CD4-positive, alpha-beta T cell treated with Interleukin-17A for 1 hour (primary cell): ENCODE measurements at regions not wholly inside any gene's neighbourhood (a gene's known extent, or its start where the extent isn't known, plus 50 kb on each side); places are given as distances from the start of the nearest gene placed in this dataset.
"Not testable (repeated sequence)": the region's sequence is repeated elsewhere in the genome, so short reads cannot be mapped to it uniquely, and the experiment has no call there.

ENCODE experiments used
- DNase-seq: peaks from one replicate; pipeline ENCODE4 v3.0.0-alpha.2; 2020

GRCh38 chr14:97077687-97078086 is 280.5 kb downstream of the VRK1 start:
- no peak for DNase-seq

GRCh38 chr14:97080991-97081390 is 283.8 kb downstream of the VRK1 start:
- no peak for DNase-seq

GRCh38 chr14:97095269-97095668 is 298.1 kb downstream of the VRK1 start:
- no peak for DNase-seq

GRCh38 chr14:97097296-97097695 is 300.1 kb downstream of the VRK1 start:
- no peak for DNase-seq

- DNase-seq: no peak
These were observed 303.1 kb downstream of the VRK1 start for GRCh38 chr14:97100306-97100705.

GRCh38 chr14:97101561-97101960 is 304.4 kb downstream of the VRK1 start:
- no peak for DNase-seq

GRCh38 chr14:97104029-97104428 is 306.8 kb downstream of the VRK1 start:
- DNase-seq: no peak

- DNase-seq: no peak
These were observed 309.0 kb downstream of the VRK1 start for GRCh38 chr14:97106166-97106565.

- no peak for DNase-seq
These were observed 309.4 kb downstream of the VRK1 start for GRCh38 chr14:97106609-97107008.

- no peak for DNase-seq
These were observed 309.9 kb downstream of the VRK1 start for GRCh38 chr14:97107080-97107479.

GRCh38 chr14:97107760-97108159 is 310.6 kb downstream of the VRK1 start:
- DNase-seq: no peak

GRCh38 chr14:97109234-97109633 is 312.1 kb downstream of the VRK1 start:
- no peak for DNase-seq

- DNase-seq: no peak
These were observed 316.2 kb downstream of the VRK1 start for GRCh38 chr14:97113339-97113738.

GRCh38 chr14:97116546-97116945 is 319.4 kb downstream of the VRK1 start:
- DNase-seq: no peak

GRCh38 chr14:97117693-97118092 is 320.5 kb downstream of the VRK1 start:
- DNase-seq: no peak

GRCh38 chr14:97120204-97120603 is 323.0 kb downstream of the VRK1 start:
- DNase-seq: no peak

- DNase-seq: peak; percentile 38
These were observed 323.4 kb downstream of the VRK1 start for GRCh38 chr14:97120611-97121031.

- no peak for DNase-seq
These were observed 332.5 kb downstream of the VRK1 start for GRCh38 chr14:97129639-97130038.

GRCh38 chr14:97135847-97136246 is 338.7 kb downstream of the VRK1 start:
- not testable (repeated sequence) for DNase-seq

- no peak for DNase-seq
These were observed 340.5 kb downstream of the VRK1 start for GRCh38 chr14:97137705-97138104.

- no peak for DNase-seq
These were observed 341.6 kb downstream of the VRK1 start for GRCh38 chr14:97138801-97139200.

- no peak for DNase-seq
These were observed 345.8 kb downstream of the VRK1 start for GRCh38 chr14:97143011-97143410.

GRCh38 chr14:97143456-97143855 is 346.3 kb downstream of the VRK1 start:
- DNase-seq: no peak

GRCh38 chr14:97148021-97148420 is 350.8 kb downstream of the VRK1 start:
- DNase-seq: not testable (repeated sequence)

- DNase-seq: no peak
These were observed 352.6 kb downstream of the VRK1 start for GRCh38 chr14:97149775-97150174.

- no peak for DNase-seq
These were observed 356.3 kb downstream of the VRK1 start for GRCh38 chr14:97153527-97153926.
